BJ (cell line): ENCODE measurements at regions not wholly inside any gene's neighbourhood (a gene's known extent, or its start where the extent isn't known, plus 50 kb on each side); places are given as distances from the start of the nearest gene placed in this dataset.

Source experiments
- CTCF ChIA-PET: fragments of 350-600 bp; formaldehyde crosslinking; extraction: SDS; loops from one replicate; lab custom pipeline; 2021; ENCODE audit warnings: antibody characterized with exemption, inconsistent platforms; lab: Yijun Ruan, JAX
- POLR2A ChIA-PET: fragments of 300-600 bp; sonication (Branson Sonifier 250); formaldehyde crosslinking; extraction: SDS; loops from one replicate; lab custom pipeline; 2021; ENCODE audit warnings: antibody characterized with exemption; lab: Charles Lee
- DNase-seq: peaks from one replicate; pipeline ENCODE4 v3.0.0-alpha.2; 2011; ENCODE audit warnings: low read depth
- H3K27me3 ChIP-seq: 2 replicates; pipeline ENCODE4 v1.6.0; 2011; ENCODE audit warnings: low read length; ENCODE audit not compliant: control insufficient read depth, insufficient read depth
- H3K36me3 ChIP-seq: 2 replicates; pipeline ENCODE4 v1.5.1; 2011; ENCODE audit warnings: low read length; ENCODE audit not compliant: control insufficient read depth, insufficient read depth
- H3K4me3 ChIP-seq: 2 replicates; pipeline ENCODE4 v1.5.1; 2011; ENCODE audit warnings: low read depth, mild to moderate bottlenecking, control low read depth, low read length
- CTCF ChIP-seq: IDR thresholded peaks from 2 replicates; pipeline ENCODE4 v1.5.1; 2011; ENCODE audit warnings: low read depth, mild to moderate bottlenecking, control low read depth, inconsistent platforms, low read length, moderate library complexity; ENCODE audit not compliant: insufficient read depth

GRCh38 chr2:149885946-149886345 lies 298.4 kb upstream of the MMADHC start:
- ChIA-PET POLR2A (no interaction called here), CTCF (interaction anchor here (0.9 to 1.3 kb wide), 2 partner anchors 12 to 25 kb away, joined by 3 to 4 read pairs; no protein-coding TSS in a partner anchor)
- no peak overlapping the region for H3K4me3 ChIP-seq
- TF ChIP-seq CTCF = no peak
- DNase-seq = no peak
- no peaks in the 10 kb centered on the region for H3K36me3 ChIP-seq
- no peaks in the 10 kb centered on the region for H3K27me3 ChIP-seq

GRCh38 chr2:149885468-149885867 lies 297.9 kb upstream of the MMADHC start:
- H3K4me3 ChIP-seq = no peak overlapping the region
- ChIA-PET CTCF (interaction anchor here (0.9 to 1.3 kb wide), 2 partner anchors 12 to 24 kb away, joined by 3 to 4 read pairs; no protein-coding TSS in a partner anchor), POLR2A (no interaction called here)
- no peaks in the 10 kb centered on the region for H3K36me3 ChIP-seq
- no peak for TF ChIP-seq CTCF
- no peaks in the 10 kb centered on the region for H3K27me3 ChIP-seq
- no peak for DNase-seq

- no peak for TF ChIP-seq CTCF
- DNase-seq = no peak
- ChIA-PET CTCF (interaction anchor here (0.9 to 1.3 kb wide), 2 partner anchors 11 to 24 kb away, joined by 3 to 4 read pairs; no protein-coding TSS in a partner anchor), POLR2A (no interaction called here)
- no peaks in the 10 kb centered on the region for H3K27me3 ChIP-seq
- H3K36me3 ChIP-seq = no peaks in the 10 kb centered on the region
- no peak overlapping the region for H3K4me3 ChIP-seq
Observed at GRCh38 chr2:149884871-149885270, 297.3 kb upstream of the MMADHC start.

- H3K36me3 ChIP-seq = no peaks in the 10 kb centered on the region
- DNase-seq = no peak
- no peak for TF ChIP-seq CTCF
- ChIA-PET POLR2A (no interaction called here), CTCF (no interaction called here)
- no peak overlapping the region for H3K4me3 ChIP-seq
- no peaks in the 10 kb centered on the region for H3K27me3 ChIP-seq
Observed at GRCh38 chr2:149877913-149878312, 290.3 kb upstream of the MMADHC start.

GRCh38 chr2:149877074-149877473 lies 289.5 kb upstream of the MMADHC start:
- no peak for DNase-seq
- Histone ChIP-seq H3K4me3 (no peak overlapping the region), H3K36me3 (no peaks in the 10 kb centered on the region), H3K27me3 (no peaks in the 10 kb centered on the region)
- POLR2A ChIA-PET = no interaction called here
- no peak for TF ChIP-seq CTCF
- CTCF ChIA-PET = no interaction called here
